Dermis microvascular lymphatic vessel endothelial cell (primary cell): ENCODE measurements at regions not wholly inside any gene's neighbourhood (a gene's known extent, or its start where the extent isn't known, plus 50 kb on each side); places are given as distances from the start of the nearest gene placed in this dataset.
"Not testable (repeated sequence)": the region's sequence is repeated elsewhere in the genome, so short reads cannot be mapped to it uniquely, and the experiment has no call there.

Experiments used
- DNase-seq, 2 donors: peaks; one replicate each; pipeline versions ENCODE4 v3.0.0 to v3.0.0-alpha.2; 2010; ENCODE audit warnings: low read depth in 2 of 2

GRCh38 chr4:31015123-31015522 is 295.0 kb downstream of the PCDH7 start:
- DNase-seq: no peak

- DNase-seq: no peak
Measured at GRCh38 chr4:31016322-31017061, 296.3 kb downstream of the PCDH7 start.

- no peak for DNase-seq
Measured at GRCh38 chr4:31020363-31020762, 300.2 kb downstream of the PCDH7 start.

- no peak for DNase-seq
Measured at GRCh38 chr4:31021008-31021407, 300.8 kb downstream of the PCDH7 start.

GRCh38 chr4:31022702-31023101 is 302.5 kb downstream of the PCDH7 start:
- no peak for DNase-seq

- DNase-seq: no peak
Measured at GRCh38 chr4:31023109-31023508, 302.9 kb downstream of the PCDH7 start.

- no peak for DNase-seq
Measured at GRCh38 chr4:31023742-31024141, 303.6 kb downstream of the PCDH7 start.

GRCh38 chr4:31024781-31025180 is 304.6 kb downstream of the PCDH7 start:
- DNase-seq: not testable (repeated sequence)

- DNase-seq: no peak
Measured at GRCh38 chr4:31026256-31026655, 306.1 kb downstream of the PCDH7 start.

GRCh38 chr4:31034550-31034949 is 314.4 kb downstream of the PCDH7 start:
- no peak for DNase-seq

- no peak for DNase-seq
Measured at GRCh38 chr4:31035761-31036160, 315.6 kb downstream of the PCDH7 start.

GRCh38 chr4:31037703-31038102 is 317.5 kb downstream of the PCDH7 start:
- no peak for DNase-seq

- DNase-seq: no peak
Measured at GRCh38 chr4:31039382-31039781, 319.2 kb downstream of the PCDH7 start.

GRCh38 chr4:31040106-31040505 is 319.9 kb downstream of the PCDH7 start:
- DNase-seq: no peak

- DNase-seq: no peak
Measured at GRCh38 chr4:31041385-31041784, 321.2 kb downstream of the PCDH7 start.

GRCh38 chr4:31041853-31042252 is 321.7 kb downstream of the PCDH7 start:
- DNase-seq: no peak

- DNase-seq: no peak
Measured at GRCh38 chr4:31043382-31044062, 323.4 kb downstream of the PCDH7 start.

GRCh38 chr4:31045151-31045550 is 325.0 kb downstream of the PCDH7 start:
- DNase-seq: peak; percentile 10 to 13

- peak; percentile 37 to 61 for DNase-seq
Measured at GRCh38 chr4:31045724-31046318, 325.7 kb downstream of the PCDH7 start.

- peak in 1 of 2 donors; percentile 18 for DNase-seq
Measured at GRCh38 chr4:31051151-31051550, 331.0 kb downstream of the PCDH7 start.

- DNase-seq: no peak
Measured at GRCh38 chr4:31051565-31051964, 331.4 kb downstream of the PCDH7 start.

- no peak for DNase-seq
Measured at GRCh38 chr4:31052519-31052918, 332.4 kb downstream of the PCDH7 start.

- no peak for DNase-seq
Measured at GRCh38 chr4:31053451-31053850, 333.3 kb downstream of the PCDH7 start.
